Cardiac fibroblast (primary cell): ENCODE measurements at regions not wholly inside any gene's neighbourhood (a gene's known extent, or its start where the extent isn't known, plus 50 kb on each side); places are given as distances from the start of the nearest gene placed in this dataset.

Experiments
- DNase-seq, 2 donors: peaks; one replicate each; pipeline versions ENCODE4 v3.0.0 to v3.0.0-alpha.2; 2010; ENCODE audit warnings: low read depth in 2 of 2
- H3K4me3 ChIP-seq, 2 donors: replicated peaks in 1 of 2; 1 replicate in 1 of 2; 2 replicates in 1 of 2; pipeline ENCODE4 v1.5.1; 2011; ENCODE audit warnings: low read depth in 2 of 2, low read length in 2 of 2, mild to moderate bottlenecking in 2 of 2, moderate library complexity in 1 of 2
- TF ChIP-seq, protein P1 (sequence below): IDR thresholded peaks from one replicate; pipeline ENCODE4 v1.5.1; 2011; ENCODE audit warnings: low read depth, mild to moderate bottlenecking, low read length, inconsistent platforms

GRCh38 chr7:35450456-35451214, 196.7 kb upstream of the TBX20 start:
- no peak overlapping the region for H3K4me3 ChIP-seq
- TF ChIP-seq, protein P1, sequence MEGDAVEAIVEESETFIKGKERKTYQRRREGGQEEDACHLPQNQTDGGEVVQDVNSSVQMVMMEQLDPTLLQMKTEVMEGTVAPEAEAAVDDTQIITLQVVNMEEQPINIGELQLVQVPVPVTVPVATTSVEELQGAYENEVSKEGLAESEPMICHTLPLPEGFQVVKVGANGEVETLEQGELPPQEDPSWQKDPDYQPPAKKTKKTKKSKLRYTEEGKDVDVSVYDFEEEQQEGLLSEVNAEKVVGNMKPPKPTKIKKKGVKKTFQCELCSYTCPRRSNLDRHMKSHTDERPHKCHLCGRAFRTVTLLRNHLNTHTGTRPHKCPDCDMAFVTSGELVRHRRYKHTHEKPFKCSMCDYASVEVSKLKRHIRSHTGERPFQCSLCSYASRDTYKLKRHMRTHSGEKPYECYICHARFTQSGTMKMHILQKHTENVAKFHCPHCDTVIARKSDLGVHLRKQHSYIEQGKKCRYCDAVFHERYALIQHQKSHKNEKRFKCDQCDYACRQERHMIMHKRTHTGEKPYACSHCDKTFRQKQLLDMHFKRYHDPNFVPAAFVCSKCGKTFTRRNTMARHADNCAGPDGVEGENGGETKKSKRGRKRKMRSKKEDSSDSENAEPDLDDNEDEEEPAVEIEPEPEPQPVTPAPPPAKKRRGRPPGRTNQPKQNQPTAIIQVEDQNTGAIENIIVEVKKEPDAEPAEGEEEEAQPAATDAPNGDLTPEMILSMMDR, result no peak
- peak in 1 of 2 donors; percentile 15 for DNase-seq

- TF ChIP-seq, protein P1, result no peak
- H3K4me3 ChIP-seq, result no peak overlapping the region
- DNase-seq, result no peak
Observed at GRCh38 chr7:35448486-35448885, 194.6 kb upstream of the TBX20 start.

GRCh38 chr7:35446091-35446490, 192.2 kb upstream of the TBX20 start:
- no peak overlapping the region for H3K4me3 ChIP-seq
- TF ChIP-seq, protein P1, result no peak
- no peak for DNase-seq

DNA sequence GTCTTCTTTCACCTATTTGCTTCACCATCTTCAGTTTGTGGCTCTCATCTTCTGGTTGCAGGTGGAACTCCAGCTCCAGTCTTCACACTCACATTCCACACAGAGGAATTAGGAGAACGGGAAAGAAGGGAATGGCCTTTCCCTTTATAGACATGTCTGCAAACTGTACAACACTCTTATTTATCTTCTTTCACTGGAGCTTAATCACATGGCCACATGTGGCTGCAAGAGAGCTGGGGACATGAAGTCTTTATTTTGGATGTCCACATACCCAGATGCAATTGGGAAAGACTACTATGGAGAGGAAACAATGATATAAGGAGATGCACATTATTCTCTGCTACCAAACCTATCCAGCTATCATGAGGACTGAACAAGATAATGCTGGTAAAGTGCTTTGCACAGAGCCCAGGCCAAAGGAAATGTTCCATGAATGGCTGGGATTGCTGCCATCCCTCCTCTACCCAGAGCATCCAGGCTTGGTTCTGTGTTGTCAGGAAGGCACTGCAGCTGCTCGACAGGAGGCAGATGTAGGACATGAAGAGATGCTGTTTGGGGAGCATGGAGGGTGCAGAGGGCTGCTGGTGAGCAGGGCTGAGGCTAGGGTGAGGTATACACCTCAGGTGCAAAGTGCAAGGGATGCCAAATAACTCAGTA, 183.8 kb upstream of the TBX20 start:
- H3K4me3 ChIP-seq, result no peak overlapping the region
- TF ChIP-seq, protein P1, result no peak
- no peak for DNase-seq

DNA sequence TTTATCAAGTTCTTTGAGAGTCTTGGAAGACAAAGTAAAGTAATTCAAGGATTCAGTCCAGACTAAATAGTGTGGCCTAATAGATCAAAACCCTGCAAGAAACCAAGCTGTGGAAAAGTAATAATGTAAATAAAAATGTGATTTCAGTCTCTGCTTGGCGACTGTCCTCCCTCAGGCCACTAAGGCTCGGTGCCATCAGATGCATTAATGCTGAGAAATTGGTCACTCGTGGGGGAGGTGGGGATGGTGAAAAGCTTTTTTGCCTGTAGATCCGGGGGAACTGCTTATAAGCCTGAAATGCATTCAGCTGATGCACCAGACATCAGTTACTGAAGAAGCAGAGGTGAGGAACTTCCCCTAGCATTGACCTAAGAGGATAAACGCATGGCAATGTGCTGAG, 182.6 kb upstream of the TBX20 start:
- no peak overlapping the region for H3K4me3 ChIP-seq
- no peak for DNase-seq
- TF ChIP-seq, protein P1, result no peak

GRCh38 chr7:35430547-35431153, 176.8 kb upstream of the TBX20 start:
- TF ChIP-seq, protein P1, result peak; percentile 54
- no peak overlapping the region for H3K4me3 ChIP-seq
- peak in 1 of 2 donors; percentile 36 for DNase-seq
